OCI-LY7 (cell line): ENCODE measurements at regions not wholly inside any gene's neighbourhood (a gene's known extent, or its start where the extent isn't known, plus 50 kb on each side); places are given as distances from the start of the nearest gene placed in this dataset.

ENCODE experiments used
- BruUV-seq: library from RNA; stranded (reverse); fragments of 400-500 nt; replicated peaks from 2 replicates; lab custom pipeline; 2021; lab: Mats Ljungman, UMichigan
- CTCF ChIA-PET: fragments of 300-600 bp; sonication (Branson Sonifier 250); formaldehyde crosslinking; loops from one replicate; lab custom pipeline; 2022; ENCODE audit warnings: antibody characterized with exemption; ENCODE audit not compliant: unreplicated experiment; lab: Charles Lee
- POLR2A ChIA-PET: fragments of 300-600 bp; sonication (Branson Sonifier 250); formaldehyde crosslinking; loops from one replicate; lab custom pipeline; 2022; ENCODE audit warnings: antibody characterized with exemption; lab: Charles Lee
- DNase-seq: peaks from one replicate; pipeline ENCODE4 v3.0.0-alpha.2; 2015; ENCODE audit warnings: low spot score
- H2AFZ ChIP-seq: fragments of 200-600 bp; sonication (generic), shearing (Covaris generic); 2 replicates; pipeline ENCODE4 v1.6.1; 2014; ENCODE audit warnings: mild to moderate bottlenecking, antibody characterized with exemption, low read length, moderate library complexity
- H3K27ac ChIP-seq: fragments of 200-600 bp; sonication (generic); 2 replicates; pipeline ENCODE4 v1.5.1; 2014; ENCODE audit warnings: mixed run types, low read depth, mild to moderate bottlenecking, moderate library complexity, low read length, inconsistent platforms; ENCODE audit not compliant: poor library complexity, severe bottlenecking
- H3K36me3 ChIP-seq: fragments of 200-600 bp; sonication (generic); 2 replicates; pipeline ENCODE4 v1.6.1; 2014; ENCODE audit warnings: mild to moderate bottlenecking, antibody characterized with exemption, low read length, moderate library complexity, mixed read lengths; ENCODE audit not compliant: insufficient read depth
- H3K4me1 ChIP-seq: fragments of 200-600 bp; sonication (generic); 2 replicates; pipeline ENCODE4 v1.5.1; 2014; ENCODE audit warnings: mild to moderate bottlenecking, low read length; ENCODE audit not compliant: insufficient read depth, poor library complexity, severe bottlenecking
- H3K4me2 ChIP-seq: fragments of 200-600 bp; sonication (generic); 2 replicates; pipeline ENCODE4 v1.6.1; 2014; ENCODE audit warnings: mild to moderate bottlenecking, low read length
- H3K4me3 ChIP-seq: fragments of 200-600 bp; sonication (generic); 2 replicates; pipeline ENCODE4 v1.5.1; 2014; ENCODE audit warnings: mild to moderate bottlenecking, low read depth, low read length; ENCODE audit not compliant: poor library complexity, severe bottlenecking
- H3K79me2 ChIP-seq: fragments of 200-600 bp; sonication (generic); 2 replicates; pipeline ENCODE4 v1.6.1; 2016; ENCODE audit warnings: low read depth, mild to moderate bottlenecking, low read length, moderate library complexity, mixed read lengths; ENCODE audit not compliant: insufficient read depth
- H3K9me2 ChIP-seq: fragments of 200-600 bp; sonication (generic); 2 replicates; pipeline ENCODE4 v1.6.1; 2016; ENCODE audit warnings: mild to moderate bottlenecking, low read length, mixed read lengths; ENCODE audit not compliant: insufficient read depth
- H3K9me3 ChIP-seq: fragments of 200-600 bp; sonication (generic); 2 replicates; pipeline ENCODE4 v1.6.1; 2014; ENCODE audit warnings: mild to moderate bottlenecking, mixed run types, low read length, mixed read lengths
- H4K20me1 ChIP-seq: fragments of 200-600 bp; sonication (generic); 2 replicates; pipeline ENCODE4 v1.6.1; 2014; ENCODE audit warnings: mild to moderate bottlenecking, antibody characterized with exemption, low read length, moderate library complexity, mixed read lengths; ENCODE audit not compliant: insufficient read depth
- EZH2phosphoT487 ChIP-seq: fragments of 200-600 bp; sonication (generic); IDR thresholded peaks from 2 replicates; pipeline ENCODE4 v1.6.1; 2018; ENCODE audit warnings: low read depth, borderline replicate concordance, mild to moderate bottlenecking, mixed run types, antibody characterized with exemption, low read length, moderate library complexity, mixed read lengths
- intact Hi-C: fragments of 100-400 bp; cut with micrococcal nuclease; formaldehyde crosslinking; loops from one replicate; pipeline ENCODE4 v1.10.0; 2022; ENCODE audit not compliant: unreplicated experiment
- TF ChIP-seq, protein P1 (sequence below): fragments of 200-600 bp; sonication (generic); conservative IDR thresholded peaks from 2 replicates; pipeline ENCODE4 v1.5.1; 2014; ENCODE audit warnings: mild to moderate bottlenecking, antibody characterized with exemption, low read length, moderate library complexity, mixed read lengths

DNA sequence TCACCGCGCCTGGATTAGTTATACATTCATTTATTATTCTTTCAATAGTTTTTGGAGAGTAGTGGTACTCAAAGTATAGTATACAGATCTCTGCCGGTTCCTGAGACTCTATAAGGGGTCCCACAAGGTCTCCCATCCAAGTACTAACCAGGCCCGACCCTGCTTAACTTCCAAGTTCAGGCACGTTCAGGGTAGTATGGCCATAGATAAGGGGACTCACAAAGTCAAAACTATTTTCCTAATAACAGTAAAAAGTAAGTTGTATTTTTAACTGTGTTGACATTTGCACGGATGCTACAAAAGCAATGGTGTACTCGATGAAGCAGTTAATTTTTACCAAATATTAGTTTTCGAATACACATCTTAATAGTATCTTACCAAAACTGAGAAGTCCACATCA, 84.4 kb upstream of the STK26 start:
- intact Hi-C loops, result no loop called here
- Histone ChIP-seq H3K27ac (no peak overlapping the region), H3K4me2 (no peak overlapping the region), H3K4me1 (no peaks in the 10 kb centered on the region), H3K36me3 (no peaks in the 10 kb centered on the region), H3K4me3 (no peak overlapping the region), H4K20me1 (no peaks in the 10 kb centered on the region), H3K9me3 (no peaks in the 10 kb centered on the region), H3K79me2 (no peaks in the 10 kb centered on the region), H3K9me2 (no peaks in the 10 kb centered on the region), H2AFZ (no peak overlapping the region)
- TF ChIP-seq EZH2phosphoT487, result no peak
- TF ChIP-seq, protein P1, sequence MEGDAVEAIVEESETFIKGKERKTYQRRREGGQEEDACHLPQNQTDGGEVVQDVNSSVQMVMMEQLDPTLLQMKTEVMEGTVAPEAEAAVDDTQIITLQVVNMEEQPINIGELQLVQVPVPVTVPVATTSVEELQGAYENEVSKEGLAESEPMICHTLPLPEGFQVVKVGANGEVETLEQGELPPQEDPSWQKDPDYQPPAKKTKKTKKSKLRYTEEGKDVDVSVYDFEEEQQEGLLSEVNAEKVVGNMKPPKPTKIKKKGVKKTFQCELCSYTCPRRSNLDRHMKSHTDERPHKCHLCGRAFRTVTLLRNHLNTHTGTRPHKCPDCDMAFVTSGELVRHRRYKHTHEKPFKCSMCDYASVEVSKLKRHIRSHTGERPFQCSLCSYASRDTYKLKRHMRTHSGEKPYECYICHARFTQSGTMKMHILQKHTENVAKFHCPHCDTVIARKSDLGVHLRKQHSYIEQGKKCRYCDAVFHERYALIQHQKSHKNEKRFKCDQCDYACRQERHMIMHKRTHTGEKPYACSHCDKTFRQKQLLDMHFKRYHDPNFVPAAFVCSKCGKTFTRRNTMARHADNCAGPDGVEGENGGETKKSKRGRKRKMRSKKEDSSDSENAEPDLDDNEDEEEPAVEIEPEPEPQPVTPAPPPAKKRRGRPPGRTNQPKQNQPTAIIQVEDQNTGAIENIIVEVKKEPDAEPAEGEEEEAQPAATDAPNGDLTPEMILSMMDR, result no peak
- no peak for DNase-seq
- POLR2A ChIA-PET, result no interaction called here
- CTCF ChIA-PET, result no interaction called here
- BruUV-seq, result no TSS peak

- Histone ChIP-seq H3K4me1 (no peaks in the 10 kb centered on the region), H3K27ac (no peak overlapping the region), H3K4me2 (no peak overlapping the region), H3K9me2 (no peaks in the 10 kb centered on the region), H3K36me3 (no peaks in the 10 kb centered on the region), H3K79me2 (no peaks in the 10 kb centered on the region), H4K20me1 (no peaks in the 10 kb centered on the region), H2AFZ (no peak overlapping the region), H3K9me3 (no peaks in the 10 kb centered on the region), H3K4me3 (no peak overlapping the region)
- no peak for DNase-seq
- intact Hi-C loops, result no loop called here
- ChIA-PET POLR2A (no interaction called here), CTCF (no interaction called here)
- no TSS peak for BruUV-seq
- TF ChIP-seq, protein P1, result no peak
Observed at GRCh38 chrX:131942034-131942433, 81.1 kb upstream of the STK26 start.

DNA sequence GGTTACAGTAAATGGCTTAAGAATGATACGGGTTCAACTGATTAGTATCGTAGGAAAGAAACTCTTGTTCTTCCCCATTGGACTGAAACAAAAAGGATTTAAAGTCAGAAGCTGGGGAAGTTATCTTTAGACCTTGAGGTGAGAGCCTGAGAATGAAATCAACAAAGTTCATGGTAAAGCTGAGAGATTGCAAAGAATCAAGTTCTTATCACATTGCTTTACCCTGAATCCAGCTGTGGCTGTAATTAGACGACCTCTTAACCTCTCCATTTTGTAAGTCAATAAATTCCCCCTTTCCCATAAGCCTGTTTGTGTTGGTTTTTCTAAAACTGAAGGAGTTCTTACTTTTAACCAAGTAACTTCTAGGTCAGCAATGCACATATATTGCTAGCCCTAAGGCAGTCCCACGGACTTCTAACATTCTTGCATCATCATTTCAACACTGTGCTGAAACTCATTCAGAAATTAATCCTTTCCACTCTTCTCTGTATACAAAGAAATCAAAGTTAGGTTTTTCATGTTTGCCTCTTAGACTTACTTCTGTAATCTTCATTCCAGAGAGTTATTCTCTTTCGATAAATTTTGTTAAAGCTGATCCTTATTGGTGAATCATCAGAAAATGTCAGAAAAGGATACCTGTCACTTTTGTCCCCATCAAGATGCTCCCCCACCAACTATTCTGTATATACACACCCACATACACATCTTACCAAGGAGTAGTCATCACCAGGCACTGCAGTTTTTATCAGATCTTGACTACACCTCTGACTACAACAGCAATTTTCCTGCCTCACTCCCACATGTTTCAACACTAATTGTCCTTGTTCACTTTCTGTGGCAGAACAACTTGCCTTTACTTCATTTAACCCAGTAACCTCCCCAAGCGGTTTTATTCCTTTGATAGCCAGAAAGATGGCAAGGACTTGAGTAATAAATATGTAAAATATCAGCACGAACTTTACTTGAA, 77.9 kb upstream of the STK26 start:
- Histone ChIP-seq H3K79me2 (no peaks in the 10 kb centered on the region), H3K4me1 (no peaks in the 10 kb centered on the region), H3K9me3 (no peaks in the 10 kb centered on the region), H2AFZ (no peak overlapping the region), H3K9me2 (no peaks in the 10 kb centered on the region), H3K36me3 (no peaks in the 10 kb centered on the region), H3K27ac (no peak overlapping the region), H3K4me2 (no peak overlapping the region), H3K4me3 (no peak overlapping the region), H4K20me1 (no peaks in the 10 kb centered on the region)
- DNase-seq, result no peak
- no peak for TF ChIP-seq EZH2phosphoT487
- TF ChIP-seq, protein P1, result no peak
- BruUV-seq, result no TSS peak
- POLR2A ChIA-PET, result no interaction called here
- CTCF ChIA-PET, result no interaction called here
- intact Hi-C loops, result no loop called here
